ENCODE measurements at regions not wholly inside any gene's neighbourhood (a gene's known extent, or its start where the extent isn't known, plus 50 kb on each side); places are given as distances from the start of the nearest gene placed in this dataset.
"Not testable (repeated sequence)": the region's sequence is repeated elsewhere in the genome, so short reads cannot be mapped to it uniquely, and the experiment has no call there.

DNA sequence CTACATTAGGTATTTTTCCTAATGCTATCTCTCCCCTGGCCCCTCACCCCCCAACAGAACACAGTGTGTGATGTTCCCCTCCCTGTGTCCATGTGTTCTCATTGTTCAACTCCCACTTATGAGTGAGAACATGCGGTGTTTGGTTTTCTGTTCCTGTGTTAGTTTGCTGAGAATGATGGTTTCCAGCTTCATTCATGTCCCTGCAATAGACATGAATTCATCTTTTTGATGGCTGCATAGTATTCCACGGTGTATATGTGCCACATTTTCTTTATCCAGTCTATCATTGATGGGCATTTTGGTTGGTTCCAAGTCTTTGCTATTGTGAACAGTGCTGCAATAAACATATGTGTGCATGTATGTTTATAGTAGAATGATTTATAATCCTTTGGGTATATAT, 473.3 kb downstream of the TFEC start:
- H3K4me3 ChIP-seq; H3K79me2 ChIP-seq (ENCODE audit: control insufficient read depth, insufficient read depth, low read length); intact Hi-C loops (cut with micrococcal nuclease); ATAC-seq; H3K36me3 ChIP-seq (ENCODE audit: control insufficient read depth, insufficient read depth, low read length); in situ Hi-C loops (cut with MboI); H3K27me3 ChIP-seq (ENCODE audit: control insufficient read depth in 2 of 2, insufficient read depth in 2 of 2, low read length in 2 of 2); BruUV-seq (replicated peaks); H3K27ac ChIP-seq (ENCODE audit: extremely low read depth, low read depth, low read length); H4K20me1 ChIP-seq (replicated peaks; ENCODE audit: control insufficient read depth, insufficient read depth, low read length); DNase-seq (ENCODE audit: extremely low read depth in 1 of 4, low spot score in 3 of 4); H3K9me3 ChIP-seq (replicated peaks; ENCODE audit: control insufficient read depth, insufficient read depth, low read depth, low read length); H2AFZ ChIP-seq (ENCODE audit: low read depth, low read length); H3K9me1 ChIP-seq (ENCODE audit: control insufficient read depth, insufficient read depth, low read length); FAIRE-seq; H3K4me2 ChIP-seq (ENCODE audit: insufficient read depth, low read length); H3K4me1 ChIP-seq (replicated peaks in 1 of 2; ENCODE audit: control insufficient read depth in 2 of 2, insufficient read depth in 2 of 2, low read length in 2 of 2); CTCF ChIA-PET (ENCODE audit: low intra/inter-chr PET ratio); H3K9ac ChIP-seq (ENCODE audit: insufficient read depth in 1 of 2, low read depth in 2 of 2, low read length in 2 of 2): not testable (repeated sequence)
- 6% methylated on average over 2 of the region's 2 CpGs for WGBS (ENCODE audit: insufficient coverage, low coverage, missing lambda C conversion rate)
- peak; percentile 56 for TF ChIP-seq ZNF146 (CRISPR knock-in tag; IDR thresholded peaks at IDR 0.05; ENCODE audit: unreplicated experiment)
- POLR2A ChIA-PET: interaction anchor here (0.6 kb wide), 1 partner anchor 1384 kb away, joined by 3 read pairs; no protein-coding TSS in a partner anchor

DNA sequence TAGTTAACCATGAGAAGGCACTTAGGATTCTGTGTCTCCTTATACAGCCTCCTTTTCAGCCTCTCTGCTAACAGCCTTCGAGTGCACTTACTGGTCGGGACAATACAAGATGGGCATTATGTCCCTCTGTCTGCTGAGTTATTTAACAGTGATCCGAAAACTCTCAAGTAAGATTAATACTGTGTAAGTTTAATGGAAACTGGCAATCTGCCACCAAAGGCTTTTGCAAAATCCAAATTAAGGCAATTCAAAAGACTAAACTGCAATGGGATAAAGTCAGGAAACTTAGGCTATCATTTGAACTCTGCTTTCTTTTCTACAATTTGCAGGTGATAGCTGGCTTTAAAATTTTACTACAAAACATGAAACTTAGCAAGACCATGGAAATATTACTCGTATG, 477.8 kb downstream of the TFEC start:
- no peaks in the 10 kb centered on the region for H3K27me3 ChIP-seq (ENCODE audit: control insufficient read depth in 2 of 2, insufficient read depth in 2 of 2, low read length in 2 of 2)
- no peaks in the 10 kb centered on the region for H3K4me1 ChIP-seq (replicated peaks in 1 of 2; ENCODE audit: control insufficient read depth in 2 of 2, insufficient read depth in 2 of 2, low read length in 2 of 2)
- no peaks in the 10 kb centered on the region for H3K36me3 ChIP-seq (ENCODE audit: control insufficient read depth, insufficient read depth, low read length)
- no peak overlapping the region for H2AFZ ChIP-seq (ENCODE audit: low read depth, low read length)
- TF ChIP-seq KDM5B (IDR thresholded peaks at IDR 0.05; ENCODE audit: insufficient replicate concordance, low read depth, low read length) (no peak), NUFIP1 (IDR thresholded peaks at IDR 0.05; ENCODE audit: partially characterized antibody) (no peak), HNRNPK (IDR thresholded peaks at IDR 0.05; ENCODE audit: low read depth, low read length, poor library complexity, severe bottlenecking) (no peak)
- DNase-seq (ENCODE audit: extremely low read depth in 1 of 4, low spot score in 3 of 4) (no peak), FAIRE-seq (no peak), ATAC-seq (no peak)
- POLR2A ChIA-PET: no interaction called here
- H3K4me2 ChIP-seq (ENCODE audit: insufficient read depth, low read length): no peak overlapping the region
- H4K20me1 ChIP-seq (replicated peaks; ENCODE audit: control insufficient read depth, insufficient read depth, low read length): no peaks in the 10 kb centered on the region
- H3K9me1 ChIP-seq (ENCODE audit: control insufficient read depth, insufficient read depth, low read length): no peaks in the 10 kb centered on the region
- BruUV-seq (replicated peaks): no TSS peak
- H3K9me3 ChIP-seq (replicated peaks; ENCODE audit: control insufficient read depth, insufficient read depth, low read depth, low read length): no peaks in the 10 kb centered on the region
- H3K4me3 ChIP-seq: no peak overlapping the region
- H3K9ac ChIP-seq (ENCODE audit: insufficient read depth in 1 of 2, low read depth in 2 of 2, low read length in 2 of 2): no peak overlapping the region
- no peak overlapping the region for H3K27ac ChIP-seq (ENCODE audit: extremely low read depth, low read depth, low read length)
- CTCF ChIA-PET (ENCODE audit: low intra/inter-chr PET ratio): no interaction called here
- H3K79me2 ChIP-seq (ENCODE audit: control insufficient read depth, insufficient read depth, low read length): no peaks in the 10 kb centered on the region
- in situ Hi-C loops (cut with MboI): no loop called here
- WGBS (ENCODE audit: insufficient coverage, low coverage, missing lambda C conversion rate): 1% methylated on average over 4 of the region's 4 CpGs
- intact Hi-C loops (cut with micrococcal nuclease): no loop called here
